ENCODE measurements at regions not wholly inside any gene's neighbourhood (a gene's known extent, or its start where the extent isn't known, plus 50 kb on each side); places are given as distances from the start of the nearest gene placed in this dataset.
"Not testable (repeated sequence)": the region's sequence is repeated elsewhere in the genome, so short reads cannot be mapped to it uniquely, and the experiment has no call there.

DNA sequence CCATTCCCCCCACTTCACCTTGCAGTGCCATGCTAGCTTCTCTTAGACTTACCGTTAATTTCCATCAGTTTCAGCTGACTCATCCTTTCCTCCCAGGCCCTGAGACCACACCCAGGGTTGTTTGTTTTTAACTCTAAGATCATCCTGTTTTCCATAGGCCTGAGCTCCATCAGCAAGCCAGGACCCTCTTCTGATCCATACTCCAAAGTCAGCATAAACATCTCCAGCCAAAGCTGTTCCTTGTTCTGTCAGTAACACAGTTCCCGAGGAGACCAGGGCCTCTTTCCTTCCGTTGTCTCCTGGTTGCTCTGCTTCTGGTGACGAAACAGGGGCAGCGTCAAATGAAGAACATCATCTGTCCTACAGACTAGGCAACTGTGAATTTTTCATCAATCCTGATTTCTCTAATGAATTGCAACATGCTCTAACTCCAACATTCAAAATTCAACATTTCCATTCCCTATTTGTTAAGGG lies 83.8 kb upstream of the HNF1B start:
- DNase-seq: no peak

DNA sequence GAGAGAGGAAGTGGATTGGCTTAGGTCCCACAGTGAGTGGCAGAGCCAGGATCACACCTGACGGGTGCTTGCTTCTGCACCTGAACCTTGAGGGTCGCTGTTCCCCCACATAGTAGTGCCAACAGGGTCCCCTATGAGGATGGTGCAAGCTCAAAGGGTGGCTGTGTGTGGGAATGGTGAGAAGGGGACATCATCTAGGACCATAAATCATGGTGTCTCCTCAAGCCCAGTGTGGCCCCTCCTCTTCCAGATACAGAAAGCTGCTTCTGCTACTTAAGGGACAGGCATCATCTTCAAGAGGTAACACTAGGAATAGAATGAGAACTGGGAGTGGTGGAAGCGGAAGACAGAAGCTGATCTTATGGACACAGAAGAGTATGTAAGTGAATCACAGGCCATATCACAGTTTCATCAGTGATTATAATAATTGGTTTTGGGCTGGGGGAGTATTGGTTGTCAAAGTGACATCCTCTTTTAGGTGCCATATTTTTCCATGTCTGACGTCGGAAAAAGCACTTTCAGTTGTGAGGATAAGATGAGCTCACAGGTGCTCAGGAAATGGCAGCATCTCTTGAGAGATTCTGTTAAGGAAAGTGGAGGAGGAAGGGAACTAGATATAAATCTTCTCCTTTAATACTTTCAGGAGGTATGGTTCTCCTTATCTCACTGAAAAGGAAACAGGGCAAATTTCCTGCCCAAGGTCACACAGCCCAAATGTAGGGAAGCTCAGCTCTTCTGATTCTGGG lies 83.2 kb upstream of the HNF1B start:
- DNase-seq: no peak

DNA sequence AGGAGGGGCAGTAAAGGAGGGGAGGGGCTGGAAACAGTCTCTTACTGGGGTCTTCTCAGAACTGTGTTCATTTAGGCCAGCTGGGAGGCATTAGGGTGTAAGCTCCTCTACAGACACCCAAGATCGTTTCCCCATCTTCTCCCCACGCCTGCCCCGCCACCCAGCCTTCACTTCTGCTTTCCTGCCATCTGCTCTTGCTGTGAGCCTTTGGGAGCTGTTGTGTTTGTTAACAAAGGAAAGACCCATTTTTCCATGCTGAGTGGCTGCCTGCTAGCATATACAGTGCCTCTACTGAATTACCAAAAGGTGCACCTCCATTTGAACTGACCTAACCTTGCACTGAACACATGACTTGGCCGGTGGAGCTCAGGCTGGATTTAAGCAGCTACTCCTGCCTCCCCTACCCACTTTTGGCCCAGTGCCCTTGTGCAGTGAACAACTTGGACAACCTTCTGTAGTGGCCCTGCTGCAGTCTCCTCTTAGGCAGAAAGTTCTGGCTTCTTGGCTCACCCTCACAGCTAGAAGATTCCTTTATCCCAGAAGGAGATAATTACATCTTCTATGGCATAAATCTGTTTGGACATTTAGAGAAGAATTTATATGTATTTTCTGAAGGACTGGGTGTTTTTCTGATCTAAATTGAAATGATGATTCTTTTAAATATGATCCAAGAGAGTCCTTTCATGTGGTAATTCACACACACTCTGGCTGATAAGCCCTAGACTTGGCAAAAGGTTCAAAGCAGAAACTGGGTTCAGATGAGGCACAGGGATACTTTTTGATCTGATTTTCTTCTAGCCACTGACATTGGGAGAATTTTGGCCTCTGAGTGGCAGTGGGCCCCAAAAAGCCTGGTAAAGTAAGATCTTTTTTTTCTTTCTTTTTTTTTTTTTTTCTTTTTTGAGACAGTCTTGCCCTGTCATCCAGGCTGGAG lies 81.9 kb upstream of the HNF1B start:
- no peak for DNase-seq

DNA sequence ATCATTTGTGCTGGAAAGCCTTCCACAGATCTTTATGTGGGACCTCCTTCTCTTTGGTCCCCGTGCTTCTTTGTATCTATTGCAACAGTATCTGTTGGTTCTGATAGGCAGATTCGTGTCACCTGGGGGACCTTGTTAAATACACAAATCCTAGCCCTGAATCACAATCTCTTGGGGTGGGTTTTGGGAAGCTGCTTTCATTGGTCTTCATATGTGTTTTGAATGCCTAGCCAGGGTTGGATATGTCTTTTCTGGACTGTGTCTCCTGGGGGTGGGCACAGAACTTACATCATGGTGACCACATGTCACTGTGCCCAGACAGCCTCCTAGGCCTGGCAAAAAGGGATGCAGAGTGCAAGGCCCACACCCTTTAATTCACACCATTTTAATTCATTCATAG lies 81.0 kb upstream of the HNF1B start:
- no peak for DNase-seq

DNA sequence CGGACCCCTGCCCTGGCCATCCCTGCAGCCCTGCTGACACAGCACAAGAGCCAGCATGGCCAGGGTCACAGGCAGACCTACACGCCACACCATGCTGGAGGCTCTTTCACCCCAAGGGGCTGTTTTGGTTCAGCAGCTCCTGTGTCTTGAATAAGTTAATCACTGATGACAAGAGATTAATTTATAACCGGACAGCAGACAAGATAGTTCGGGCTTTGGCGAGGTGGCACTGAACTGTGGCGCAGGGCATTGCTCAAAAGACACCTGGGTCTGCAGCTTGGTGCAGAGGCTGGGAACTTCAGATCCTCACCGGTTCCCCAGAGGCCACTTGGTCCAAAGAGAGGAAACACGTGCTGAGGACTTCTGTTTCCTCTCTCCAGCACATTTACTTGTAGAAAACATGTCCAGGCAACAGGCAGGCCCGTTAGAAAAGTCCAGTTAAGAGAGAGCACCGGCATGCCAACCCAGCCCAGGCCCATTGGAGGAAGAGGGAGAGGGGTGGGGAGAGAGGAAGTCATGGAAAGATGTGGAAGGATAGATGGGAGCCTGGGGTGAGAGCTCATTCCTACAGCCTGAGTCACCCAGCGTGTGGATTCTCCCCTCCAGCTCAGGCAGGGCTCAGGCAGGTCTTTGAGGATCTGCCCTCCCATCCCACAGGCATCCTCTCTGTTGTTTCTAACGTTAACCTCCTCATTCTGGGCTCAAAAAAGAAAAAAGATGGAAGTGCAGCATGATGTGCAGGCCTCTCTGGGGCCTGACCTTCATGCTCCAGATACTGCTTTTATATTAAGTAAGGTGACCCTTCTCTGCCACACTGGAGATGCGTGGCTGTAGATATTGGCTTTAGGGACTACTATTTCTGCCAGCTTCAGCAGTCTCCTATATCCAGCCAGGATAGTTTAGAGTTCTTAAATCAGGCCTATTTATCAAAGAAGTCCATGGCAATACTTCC lies 80.0 kb upstream of the HNF1B start:
- DNase-seq: no peak

DNA sequence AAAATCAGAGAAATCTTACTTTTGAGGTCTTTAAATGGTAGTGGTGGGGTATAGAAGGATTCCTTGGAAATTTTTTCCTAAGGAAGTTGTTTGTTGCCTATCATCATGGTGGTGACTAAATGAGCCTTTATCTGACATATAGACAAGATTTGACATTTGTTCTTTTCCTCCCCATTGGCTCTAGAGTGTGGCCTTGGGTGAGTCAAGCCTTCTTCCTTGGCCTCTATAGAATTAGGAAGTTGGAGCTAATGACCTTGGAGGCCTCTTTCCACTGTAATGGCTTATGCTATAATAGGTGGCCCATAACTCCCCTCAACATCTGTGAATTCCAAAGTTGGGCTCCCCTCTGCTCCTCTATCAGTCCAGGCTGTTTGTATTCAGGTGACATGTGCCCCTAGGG lies 79.1 kb upstream of the HNF1B start:
- DNase-seq: no peak

DNA sequence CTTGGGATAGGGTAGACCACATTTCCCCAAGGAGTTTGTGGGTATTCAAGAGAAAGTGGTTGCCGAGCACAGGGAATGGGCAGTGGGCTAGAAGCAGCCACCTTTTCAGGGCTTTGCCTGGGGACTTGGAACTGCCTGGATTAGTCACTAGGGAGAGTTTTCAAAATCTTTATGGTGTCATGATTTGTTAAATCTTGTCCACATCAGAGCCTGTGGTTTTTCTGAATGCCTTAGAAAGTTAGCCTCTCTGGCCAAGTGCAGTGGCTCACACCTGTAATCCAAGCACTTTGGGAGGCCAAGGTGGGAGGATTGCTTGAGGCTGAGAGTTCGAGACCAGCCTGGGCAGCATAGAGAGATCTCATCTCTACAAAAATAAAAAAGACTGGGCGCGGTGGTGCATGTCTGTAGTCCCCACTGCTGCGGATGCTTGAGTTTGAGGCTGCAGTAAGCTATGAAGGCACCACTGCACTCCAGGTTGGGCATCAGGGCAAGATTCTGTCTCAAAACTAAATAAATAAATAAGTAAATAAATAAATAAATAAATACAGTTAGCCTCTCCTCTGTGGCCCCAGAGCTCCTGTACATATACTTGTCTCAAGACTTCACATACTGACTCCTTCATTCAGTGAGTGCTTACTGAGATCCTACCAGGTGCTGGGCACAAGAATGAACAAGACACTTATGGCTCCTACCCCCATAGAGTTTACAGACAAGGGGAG lies 76.3 kb upstream of the HNF1B start:
- no peak for DNase-seq

DNA sequence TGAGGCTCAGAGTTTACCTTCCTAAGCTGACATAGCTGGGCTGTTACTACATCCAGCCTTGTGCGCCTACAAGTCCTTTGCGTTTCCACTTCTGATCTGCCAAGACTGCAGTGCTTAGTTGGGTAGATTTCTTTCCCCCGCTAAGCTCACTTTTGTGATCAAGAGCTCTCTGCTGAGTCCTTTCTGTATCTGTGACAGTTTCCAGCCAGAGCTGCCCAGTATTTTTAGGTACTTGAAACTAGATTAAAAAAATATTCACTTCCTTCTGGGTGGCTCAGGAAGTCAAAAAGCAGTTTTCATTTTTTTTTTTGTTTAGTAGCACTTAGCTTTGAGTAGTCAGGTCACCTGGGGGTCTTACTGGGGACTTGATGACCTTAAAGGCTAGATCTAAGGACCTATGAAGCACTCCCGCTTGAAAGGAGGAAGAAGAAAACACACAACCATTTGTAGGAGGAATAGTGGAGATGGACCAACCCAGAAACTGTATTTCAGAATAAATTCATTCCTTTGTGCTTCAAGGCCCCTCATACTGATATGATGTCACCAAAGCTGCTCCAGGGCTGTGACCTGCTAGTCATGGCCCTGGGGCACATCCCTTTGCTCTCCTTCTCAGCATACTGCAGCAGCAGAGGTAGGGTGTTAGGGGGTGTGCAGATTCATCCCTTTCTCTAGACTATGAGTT lies 75.6 kb upstream of the HNF1B start:
- DNase-seq: no peak

DNA sequence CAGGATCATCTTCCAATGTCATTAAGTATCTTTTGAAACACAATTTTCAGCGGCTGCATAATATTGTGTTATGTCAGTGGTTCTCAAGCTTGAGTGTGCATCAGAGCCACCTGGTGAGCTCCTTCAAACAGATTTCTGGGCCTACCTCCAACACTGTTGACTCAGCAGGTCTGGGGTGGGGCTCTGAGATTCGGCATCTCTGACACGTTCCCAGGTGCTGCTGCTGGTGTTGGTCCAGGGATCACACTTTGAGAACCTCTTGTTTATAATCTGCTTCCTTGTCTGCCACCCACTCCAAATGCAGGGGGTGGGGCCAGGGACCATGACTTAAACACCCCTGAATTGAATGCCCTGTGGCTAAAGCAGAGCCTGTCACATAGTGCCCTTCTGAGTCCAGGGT lies 73.8 kb upstream of the HNF1B start:
- no peak for DNase-seq

DNA sequence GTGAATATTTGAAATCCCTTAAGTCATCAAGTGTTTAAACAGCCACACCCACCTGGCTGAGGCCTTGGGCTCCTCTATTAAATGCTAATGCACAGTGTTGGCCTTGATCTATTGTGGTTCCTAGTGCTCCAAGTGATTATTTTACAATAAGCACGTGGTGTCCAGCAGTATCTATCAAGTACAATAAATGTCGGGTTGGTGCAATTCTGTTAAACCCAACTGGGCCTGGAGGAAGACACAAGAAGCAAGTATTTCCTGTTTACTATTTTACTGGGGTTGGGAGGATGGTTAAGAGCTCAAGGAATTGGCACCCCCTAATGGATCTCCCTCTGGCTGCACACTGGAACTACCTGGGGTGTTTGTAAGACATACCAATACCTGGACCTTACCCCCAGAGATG lies 72.1 kb upstream of the HNF1B start:
- no peak for DNase-seq

DNA sequence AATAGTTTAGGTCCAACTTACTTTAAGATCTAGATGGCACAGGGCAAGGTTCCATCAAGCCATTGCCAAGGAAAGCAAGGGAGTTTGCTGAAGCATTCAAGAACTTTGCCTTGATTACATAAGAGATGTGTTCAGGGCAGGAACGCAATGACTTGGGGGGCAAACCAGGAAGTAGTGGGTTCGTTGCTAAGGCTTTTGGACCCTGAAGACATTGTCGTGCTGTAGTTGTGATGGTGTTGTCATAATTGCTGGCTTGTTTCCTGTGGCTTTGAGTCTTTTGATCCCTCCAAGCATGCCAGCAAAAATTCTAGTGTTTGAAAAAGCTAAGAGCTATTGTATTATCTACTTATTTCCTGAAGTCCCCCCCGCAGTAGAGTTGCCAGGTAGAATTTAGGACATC lies 70.7 kb upstream of the HNF1B start:
- no peak for DNase-seq

DNA sequence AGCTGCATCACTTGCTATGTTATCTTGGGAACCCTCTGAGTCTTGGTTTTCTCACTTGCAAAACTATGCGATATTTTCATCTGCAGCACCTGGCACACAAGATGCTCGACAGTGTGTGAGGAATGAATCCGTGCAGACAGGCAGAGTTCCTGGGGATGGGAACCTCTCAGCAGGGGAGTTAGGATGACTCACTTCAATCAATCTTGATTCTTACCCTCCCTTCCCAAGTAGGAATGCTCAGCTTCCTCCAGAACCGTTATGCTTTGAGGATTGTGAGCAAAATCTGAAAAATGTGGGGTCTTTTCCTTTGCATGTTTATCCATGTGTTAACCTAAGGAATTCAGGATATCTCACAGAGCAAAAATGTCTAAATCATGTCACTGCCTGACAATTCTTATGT lies 68.9 kb upstream of the HNF1B start:
- no peak for DNase-seq

DNA sequence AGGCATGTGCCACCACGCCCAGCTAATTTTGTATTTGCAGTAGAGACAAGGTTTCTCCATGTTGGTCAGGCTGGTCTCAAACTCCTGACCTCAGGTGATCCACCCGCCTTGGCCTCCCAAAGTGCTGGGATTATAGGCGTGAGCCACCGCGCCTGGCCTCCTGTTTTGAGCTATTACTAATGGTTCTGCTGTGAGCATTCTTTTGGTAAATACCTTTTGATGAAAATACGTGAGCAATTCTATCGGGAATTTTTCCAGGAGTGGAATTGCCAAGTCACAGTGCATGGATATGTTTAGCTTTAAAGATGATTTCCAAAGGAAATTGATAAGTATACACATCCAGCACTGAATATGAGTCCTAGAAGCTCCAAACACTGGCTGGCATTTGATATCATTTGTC lies 64.0 kb upstream of the HNF1B start:
- not testable (repeated sequence) for DNase-seq

DNA sequence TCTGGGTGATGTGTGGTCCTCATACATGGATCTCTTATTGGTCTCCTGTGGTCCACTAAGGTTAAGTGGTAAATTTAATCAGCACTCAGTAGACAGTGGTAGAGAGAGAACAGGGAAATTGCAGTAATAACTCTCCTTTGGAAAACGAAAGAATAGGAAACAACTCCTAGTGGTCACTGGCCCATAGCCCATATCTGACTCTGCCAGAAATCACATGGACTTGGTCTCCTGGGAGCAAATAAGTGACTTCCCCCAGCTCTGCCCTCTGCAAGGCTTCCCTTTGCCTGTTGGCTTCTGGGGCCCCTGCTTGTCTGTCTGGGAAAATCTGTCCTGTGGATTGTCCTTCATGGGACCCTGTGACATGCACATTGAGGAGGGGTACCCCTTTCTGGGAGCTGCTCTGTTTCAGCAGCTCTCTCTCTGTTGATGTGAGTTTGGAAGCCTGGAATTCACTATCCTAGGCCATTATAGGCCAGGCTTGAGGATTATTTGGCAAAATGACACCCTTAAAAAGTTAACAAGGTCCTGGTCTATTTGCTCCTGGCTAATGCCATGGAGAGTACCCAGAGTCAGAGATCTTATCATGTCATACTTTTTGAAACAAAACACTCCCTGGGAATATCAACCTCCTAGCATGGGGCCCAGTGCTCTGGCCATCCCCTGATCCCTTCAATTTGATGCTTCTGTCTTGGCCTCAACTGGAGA lies 58.0 kb upstream of the HNF1B start:
- no peak for DNase-seq

DNA sequence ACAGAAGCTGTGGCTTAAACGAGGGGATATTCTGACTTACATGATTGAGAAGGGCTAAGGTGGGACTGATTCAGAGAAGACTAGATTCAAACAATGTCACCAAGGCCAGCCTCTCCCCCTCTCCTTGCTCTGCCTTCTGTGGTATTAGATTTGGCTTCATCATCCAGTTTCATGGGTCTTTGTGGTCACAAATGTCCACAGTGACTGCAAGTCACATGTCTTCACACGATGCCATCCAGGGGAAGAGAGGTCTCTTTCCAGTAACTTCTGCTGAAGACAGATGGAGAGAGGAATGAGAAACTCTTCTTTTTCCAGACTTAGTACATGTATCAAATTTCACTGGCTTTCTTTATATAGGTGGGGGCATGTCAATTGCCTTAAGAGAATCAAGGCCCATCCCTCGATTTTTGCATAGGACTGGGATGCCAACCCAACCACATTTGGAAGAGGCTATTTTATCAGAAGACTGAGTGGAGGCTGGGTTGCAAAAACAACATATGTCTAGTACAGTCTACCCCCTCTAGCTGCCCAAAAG lies 57.3 kb upstream of the HNF1B start:
- no peak for DNase-seq

DNA sequence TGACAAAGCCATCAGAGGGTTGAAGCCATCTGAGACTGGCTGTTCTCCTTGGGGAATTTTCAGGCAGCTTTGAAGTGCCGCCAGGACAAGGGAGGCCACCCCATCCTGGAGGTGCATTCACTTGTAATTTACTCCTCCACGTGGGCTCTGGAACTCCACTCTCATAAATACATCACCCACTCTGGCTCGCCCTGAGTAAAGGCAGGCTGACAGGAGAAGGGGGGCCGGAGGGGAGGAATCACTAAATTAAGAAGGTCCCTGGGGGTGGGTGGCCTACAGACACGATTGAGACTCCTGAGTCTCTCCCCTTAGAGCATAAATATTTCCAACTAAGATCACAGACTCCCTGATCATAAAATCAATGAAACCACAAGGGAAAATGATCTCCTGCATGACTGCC lies 56.3 kb upstream of the HNF1B start:
- no peak for DNase-seq

DNA sequence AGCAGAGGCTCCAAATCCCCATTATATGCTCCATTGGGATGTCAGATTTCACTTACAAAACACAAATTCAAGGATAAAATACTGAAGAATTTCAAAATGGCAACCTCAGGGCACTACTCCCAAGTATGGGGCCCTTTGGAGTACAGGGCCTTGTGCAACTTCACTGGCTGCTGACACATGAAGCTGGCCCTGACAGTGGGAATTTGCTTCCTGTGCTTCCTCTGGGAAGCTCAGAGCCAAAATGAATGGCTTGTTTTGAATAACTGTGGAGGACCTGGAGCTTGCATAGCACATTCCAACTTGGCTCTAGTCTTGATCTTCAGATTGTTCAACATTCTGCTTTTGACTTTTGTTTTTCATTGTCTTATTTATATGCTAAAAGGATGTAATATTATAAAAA lies 52.3 kb upstream of the HNF1B start:
- DNase-seq: no peak

DNA sequence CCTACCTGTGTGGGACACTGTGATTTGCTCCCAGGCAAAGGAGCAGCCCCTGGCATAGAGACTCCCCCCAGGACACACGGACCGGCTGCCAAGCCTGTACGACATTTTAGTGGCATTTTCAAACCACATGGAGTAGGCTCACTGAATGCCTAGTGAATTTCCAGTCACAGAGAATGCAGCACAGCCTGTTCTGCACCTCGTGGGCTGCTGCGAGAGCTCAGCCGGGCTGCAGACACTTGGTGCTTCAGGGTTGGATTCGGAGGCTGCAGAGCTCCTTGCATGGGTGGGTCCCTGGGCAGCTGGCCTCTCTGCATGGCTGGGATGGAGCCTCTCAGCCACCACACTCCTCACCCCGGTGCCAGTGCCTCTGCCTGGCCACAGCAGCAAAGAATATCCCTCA lies 51.2 kb upstream of the HNF1B start:
- no peak for DNase-seq

Data from activated CD4-positive, CD25-positive, alpha-beta regulatory T cell (primary cell).